CD4-positive, CD25-positive, alpha-beta regulatory T cell (primary cell): ENCODE measurements at regions not wholly inside any gene's neighbourhood (a gene's known extent, or its start where the extent isn't known, plus 50 kb on each side); places are given as distances from the start of the nearest gene placed in this dataset.
"Not testable (repeated sequence)": the region's sequence is repeated elsewhere in the genome, so short reads cannot be mapped to it uniquely, and the experiment has no call there.

ENCODE experiments used
- ATAC-seq, 2 donors: fragments of 150-1000 bp; cut with Tn5 transposase; one replicate each; pipeline ENCODE4 v1.10.0; 2021; ENCODE audit warnings: low read depth in 2 of 2, moderate number of reproducible peaks in 2 of 2, moderate library complexity in 1 of 2
- DNase-seq, 3 donors: peaks; one replicate each; pipeline versions ENCODE4 v3.0.0 to v3.0.0-alpha.2; 2012 to 2022; ENCODE audit warnings: mixed read lengths in 1 of 3
- H3K27ac ChIP-seq: one replicate; pipeline ENCODE4 v1.7.0; 2013; ENCODE audit warnings: mild to moderate bottlenecking, low read length; ENCODE audit not compliant: insufficient read depth, poor library complexity, severe bottlenecking
- H3K27me3 ChIP-seq: one replicate; pipeline ENCODE4 v1.7.0; 2013; ENCODE audit warnings: low read length; ENCODE audit not compliant: control insufficient read depth, insufficient read depth
- H3K36me3 ChIP-seq: one replicate; pipeline ENCODE4 v1.7.0; 2013; ENCODE audit warnings: mild to moderate bottlenecking, low read length, moderate library complexity; ENCODE audit not compliant: control insufficient read depth, insufficient read depth
- H3K4me1 ChIP-seq: 2 replicates; pipeline ENCODE4 v1.7.0; 2013; ENCODE audit warnings: mild to moderate bottlenecking, low read length; ENCODE audit not compliant: insufficient read depth, control insufficient read depth, poor library complexity, severe bottlenecking
- H3K4me3 ChIP-seq: one replicate; pipeline ENCODE4 v1.7.0; 2013; ENCODE audit warnings: low read depth, mild to moderate bottlenecking, low read length, moderate library complexity
- H3K9me3 ChIP-seq, 2 experiments: 1 replicate in 1 of 2; 2 replicates in 1 of 2; pipeline ENCODE4 v1.7.0; 2013; ENCODE audit warnings: low read length in 2 of 2, mild to moderate bottlenecking in 1 of 2, moderate library complexity in 1 of 2; ENCODE audit not compliant: control insufficient read depth in 2 of 2
- H3K27ac Mint-ChIP-seq, 3 donors: one replicate each; pipeline ENCODE4 v1.8.0; 2020 to 2022; ENCODE audit warnings: mild to moderate bottlenecking in 3 of 3, mixed read lengths in 3 of 3, moderate library complexity in 2 of 3
- H3K27me3 Mint-ChIP-seq: one replicate; pipeline ENCODE4 v1.8.0; 2022; ENCODE audit warnings: mild to moderate bottlenecking, mixed read lengths
- H3K36me3 Mint-ChIP-seq: one replicate; pipeline ENCODE4 v1.8.0; 2020; ENCODE audit warnings: mixed read lengths
- H3K4me1 Mint-ChIP-seq, 4 donors: one replicate each; pipeline ENCODE4 v1.8.0; 2020 to 2022; ENCODE audit warnings: mixed read lengths in 4 of 4, mild to moderate bottlenecking in 1 of 4
- H3K4me3 Mint-ChIP-seq, 4 donors: one replicate each; pipeline ENCODE4 v1.8.0; 2020 to 2022; ENCODE audit warnings: mild to moderate bottlenecking in 4 of 4, mixed read lengths in 4 of 4, moderate library complexity in 3 of 4
- H3K9me3 Mint-ChIP-seq, 7 donors: one replicate each; pipeline ENCODE4 v1.8.0; 2020 to 2022; ENCODE audit warnings: mixed read lengths in 7 of 7, mild to moderate bottlenecking in 3 of 7, moderate library complexity in 2 of 7

DNA sequence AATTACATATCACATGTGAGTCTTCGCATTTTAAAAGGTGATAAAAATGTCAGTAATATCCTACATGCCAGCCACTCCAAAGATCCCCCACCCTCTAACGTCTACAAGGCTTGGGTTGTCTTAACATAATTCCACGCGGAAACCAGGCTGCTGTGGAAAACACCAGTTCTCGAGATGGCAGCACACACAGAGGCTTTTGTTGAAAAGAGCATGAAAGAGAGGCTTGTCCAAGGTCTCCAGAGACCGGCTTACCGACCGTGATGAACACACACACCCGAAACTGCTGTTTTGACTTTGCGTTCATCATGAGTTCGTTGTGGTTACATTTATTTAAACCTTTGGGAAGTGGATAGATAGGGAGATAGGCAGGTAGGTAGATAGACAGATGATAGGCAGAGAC lies 87.9 kb downstream of the CRLF2 start:
- DNase-seq: no peak
- no peaks in the 10 kb centered on the region for H3K9me3 ChIP-seq
- no peaks in the 10 kb centered on the region for H3K4me1 ChIP-seq
- no peak overlapping the region for H3K27ac ChIP-seq
- no peak overlapping the region for H3K27ac Mint-ChIP-seq
- H3K4me3 Mint-ChIP-seq: no peak overlapping the region
- H3K4me3 ChIP-seq: no peak overlapping the region
- H3K9me3 Mint-ChIP-seq: peaks cover 0 to 3% (median 0%) of the 10 kb centered on the region in 7 donors
- ATAC-seq: no peak
- H3K36me3 ChIP-seq: no peaks in the 10 kb centered on the region
- peaks cover 11% of the 10 kb centered on the region for H3K27me3 Mint-ChIP-seq
- no peaks in the 10 kb centered on the region for H3K27me3 ChIP-seq
- no peaks in the 10 kb centered on the region for H3K36me3 Mint-ChIP-seq
- peaks cover 0 to 7% (median 2%) of the 10 kb centered on the region in 4 donors for H3K4me1 Mint-ChIP-seq

DNA sequence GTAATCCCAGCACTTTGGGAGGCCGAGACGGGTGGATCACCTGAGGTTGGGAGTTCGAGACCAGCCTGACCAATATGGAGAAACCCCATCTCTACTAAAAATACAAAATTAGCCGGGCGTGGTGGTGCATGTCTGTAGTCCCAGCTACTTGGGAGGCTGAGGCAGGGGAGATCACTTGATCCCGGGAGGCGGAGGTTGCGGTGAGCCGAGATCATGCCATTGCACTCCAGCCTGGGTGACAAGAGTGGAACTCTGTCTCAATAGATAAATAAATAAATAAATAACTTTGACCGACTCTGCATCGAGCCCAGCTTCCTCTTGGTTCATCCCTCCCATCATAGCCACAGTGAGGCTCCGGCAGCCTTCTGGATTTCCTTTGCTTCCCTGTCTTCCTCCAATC lies 89.6 kb downstream of the CRLF2 start:
- H3K27me3 ChIP-seq, H3K4me1 ChIP-seq, DNase-seq, H3K4me3 Mint-ChIP-seq, ATAC-seq, H3K36me3 ChIP-seq, H3K4me3 ChIP-seq, H3K27ac Mint-ChIP-seq, H3K9me3 ChIP-seq, H3K27ac ChIP-seq, H3K36me3 Mint-ChIP-seq, H3K9me3 Mint-ChIP-seq: not testable (repeated sequence)
- H3K4me1 Mint-ChIP-seq: peaks cover 0 to 14% (median 5%) of the 10 kb centered on the region in 4 donors
- H3K27me3 Mint-ChIP-seq: peaks cover 16% of the 10 kb centered on the region

DNA sequence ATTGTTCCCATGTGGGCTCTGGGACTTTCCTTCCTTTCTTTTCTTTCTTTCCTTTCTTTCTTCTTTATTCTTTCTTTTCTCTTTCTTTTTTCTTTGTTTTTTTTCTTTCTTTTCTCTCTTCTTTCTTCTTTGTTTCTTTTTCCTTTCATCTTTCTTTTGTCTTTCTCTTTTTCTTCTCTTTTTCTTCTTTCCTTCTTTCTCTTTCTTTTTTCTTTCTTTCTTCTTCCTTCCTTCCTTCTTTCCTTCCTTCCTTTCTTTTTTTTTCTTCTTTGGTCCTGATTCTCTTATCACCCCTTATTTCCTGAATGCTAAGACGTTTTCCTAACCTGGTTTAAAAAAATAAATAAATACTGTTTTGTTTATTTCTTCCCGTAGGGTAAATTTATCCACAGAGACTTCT lies 93.2 kb downstream of the CRLF2 start:
- peaks cover 0 to 14% (median 5%) of the 10 kb centered on the region in 4 donors for H3K4me1 Mint-ChIP-seq
- Histone ChIP-seq H3K9me3 (no peaks in the 10 kb centered on the region), H3K27me3 (no peaks in the 10 kb centered on the region), H3K36me3 (no peaks in the 10 kb centered on the region), H3K4me1 (no peaks in the 10 kb centered on the region), H3K4me3 (no peak overlapping the region), H3K27ac (no peak overlapping the region)
- H3K36me3 Mint-ChIP-seq: no peaks in the 10 kb centered on the region
- H3K27ac Mint-ChIP-seq: no peak overlapping the region
- H3K4me3 Mint-ChIP-seq: no peak overlapping the region
- peaks cover 0 to 1% (median 0%) of the 10 kb centered on the region in 7 donors for H3K9me3 Mint-ChIP-seq
- DNase-seq (no peak), ATAC-seq (no peak)
- peaks cover 21% of the 10 kb centered on the region for H3K27me3 Mint-ChIP-seq

DNA sequence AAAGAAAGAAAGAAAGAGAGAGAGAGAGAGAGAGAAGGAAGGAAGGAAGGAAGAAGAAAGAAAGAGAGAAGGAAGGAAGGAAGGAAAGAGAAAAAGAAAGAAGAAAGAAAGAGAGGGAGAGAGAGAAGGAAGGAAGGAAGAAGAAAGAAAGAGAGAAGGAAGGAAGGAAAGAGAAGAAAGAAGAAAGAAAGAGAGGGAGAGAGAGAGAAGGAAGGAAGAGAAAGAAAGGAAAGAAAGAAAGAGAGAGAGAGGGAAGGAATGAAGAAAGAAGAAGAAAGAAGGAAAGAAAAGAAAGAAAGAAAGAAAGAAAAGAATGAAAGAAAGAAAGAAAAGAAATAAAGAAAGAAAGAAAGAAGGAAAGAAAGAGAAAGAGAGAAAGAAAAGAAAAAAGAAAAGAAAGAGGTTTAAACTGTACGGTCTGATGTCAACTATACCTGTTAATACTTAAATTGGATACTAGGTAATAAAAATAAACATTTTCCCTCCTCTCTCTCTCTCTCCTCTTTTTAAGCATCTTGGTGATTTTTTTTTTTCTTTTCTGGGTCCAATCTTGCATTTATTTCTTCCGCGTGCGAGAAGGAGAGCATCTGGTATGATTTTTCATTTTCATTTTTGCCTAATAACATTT lies 93.8 kb downstream of the CRLF2 start:
- H3K4me3 Mint-ChIP-seq: no peak overlapping the region
- H3K27me3 Mint-ChIP-seq: peaks cover 21% of the 10 kb centered on the region
- peaks cover 0 to 1% (median 0%) of the 10 kb centered on the region in 7 donors for H3K9me3 Mint-ChIP-seq
- no peak overlapping the region for H3K27ac ChIP-seq
- H3K36me3 ChIP-seq: no peaks in the 10 kb centered on the region
- no peak overlapping the region for H3K27ac Mint-ChIP-seq
- DNase-seq (no peak), ATAC-seq (no peak)
- no peaks in the 10 kb centered on the region for H3K27me3 ChIP-seq
- H3K36me3 Mint-ChIP-seq: no peaks in the 10 kb centered on the region
- no peaks in the 10 kb centered on the region for H3K9me3 ChIP-seq
- peaks cover 0 to 14% (median 5%) of the 10 kb centered on the region in 4 donors for H3K4me1 Mint-ChIP-seq
- no peak overlapping the region for H3K4me3 ChIP-seq
- no peaks in the 10 kb centered on the region for H3K4me1 ChIP-seq

DNA sequence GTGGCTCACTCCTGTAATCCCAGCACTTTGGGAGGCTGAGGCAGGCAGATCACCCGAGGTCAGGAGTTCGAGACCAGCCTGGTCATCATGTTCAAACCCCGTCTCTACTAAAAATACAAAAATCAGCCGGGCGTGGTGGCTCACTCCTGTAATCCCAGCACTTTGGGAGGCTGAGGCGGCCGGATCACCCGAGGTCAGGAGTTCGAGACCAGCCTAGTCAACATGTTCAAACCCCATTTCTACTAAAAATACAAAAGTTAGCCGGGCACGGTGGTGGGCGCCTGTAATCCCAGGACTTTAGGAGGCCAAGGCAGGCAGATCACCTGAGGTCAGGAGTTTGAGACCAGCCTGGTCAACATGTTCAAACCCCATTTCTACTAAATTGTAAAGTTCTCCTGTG lies 97.0 kb downstream of the CRLF2 start:
- H3K36me3 ChIP-seq, H3K4me3 ChIP-seq, H3K36me3 Mint-ChIP-seq, H3K4me1 Mint-ChIP-seq, H3K27ac ChIP-seq, H3K4me1 ChIP-seq, H3K9me3 ChIP-seq, H3K27ac Mint-ChIP-seq, ATAC-seq, H3K27me3 ChIP-seq, DNase-seq, H3K9me3 Mint-ChIP-seq, H3K4me3 Mint-ChIP-seq: not testable (repeated sequence)
- H3K27me3 Mint-ChIP-seq: peaks cover 10% of the 10 kb centered on the region

DNA sequence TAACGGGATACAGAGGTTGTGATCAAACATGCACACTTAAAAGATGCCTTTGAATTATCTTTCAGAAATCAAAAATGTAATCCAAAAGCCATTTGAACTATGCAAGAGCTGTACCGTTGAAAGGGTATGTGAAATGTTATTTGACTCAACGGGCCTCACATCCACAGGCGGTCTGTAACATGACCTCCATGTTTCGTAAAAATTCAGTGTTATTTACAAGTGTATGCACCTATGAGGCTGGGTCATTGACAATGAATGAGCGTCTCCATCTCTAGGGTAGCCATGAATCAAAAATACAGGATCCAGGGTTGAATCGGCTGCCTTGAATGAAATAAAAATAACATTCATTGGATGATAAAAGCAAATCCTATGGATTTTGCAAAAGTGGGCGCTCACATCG lies 100.1 kb downstream of the CRLF2 start:
- Histone ChIP-seq H3K4me1 (no peaks in the 10 kb centered on the region), H3K27ac (no peak overlapping the region), H3K36me3 (no peaks in the 10 kb centered on the region), H3K4me3 (no peak overlapping the region), H3K9me3 (no peaks in the 10 kb centered on the region), H3K27me3 (peaks cover 5% of the 10 kb centered on the region)
- Mint-ChIP-seq H3K27ac (no peak overlapping the region), H3K9me3 (peaks cover 0 to 5% (median 5%) of the 10 kb centered on the region in 7 donors), H3K4me1 (peaks cover 0 to 9% (median 2%) of the 10 kb centered on the region in 4 donors), H3K4me3 (no peak overlapping the region), H3K27me3 (peaks cover 18% of the 10 kb centered on the region), H3K36me3 (no peaks in the 10 kb centered on the region)
- DNase-seq (no peak), ATAC-seq (no peak)

DNA sequence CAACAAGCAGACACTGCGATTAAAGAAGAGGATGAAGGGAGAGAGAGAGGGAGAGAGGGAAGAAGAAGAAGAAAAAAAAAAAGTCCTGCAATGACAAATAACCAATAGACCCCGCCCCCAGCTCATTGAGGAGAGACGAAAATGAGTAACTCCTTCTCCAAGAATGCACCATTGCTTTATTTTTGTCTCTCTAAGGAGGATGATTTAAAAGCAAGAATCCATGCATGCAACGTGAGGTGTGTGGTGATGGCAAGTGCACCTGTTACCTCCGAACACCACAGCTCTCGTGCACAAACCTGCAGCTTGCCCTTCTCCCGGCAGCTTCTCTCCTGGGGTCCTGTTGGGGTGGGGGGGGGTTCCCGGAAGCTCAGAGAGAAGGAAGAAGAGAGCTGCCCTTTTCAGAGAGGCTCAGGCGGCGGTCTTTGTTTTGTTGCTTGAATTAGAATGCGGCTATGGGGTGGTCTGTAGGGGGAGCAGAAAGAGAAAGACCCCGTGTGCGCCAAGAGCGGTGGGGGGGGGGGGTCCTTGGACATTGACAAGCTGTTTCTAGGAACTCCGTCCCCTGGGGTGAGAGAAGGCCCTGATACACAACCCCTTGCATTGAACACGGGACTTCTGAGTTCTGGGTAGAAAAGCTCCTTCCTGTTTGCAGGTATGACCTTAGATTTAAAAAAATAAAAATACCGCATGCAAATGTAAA lies 100.7 kb downstream of the CRLF2 start:
- no peaks in the 10 kb centered on the region for H3K9me3 ChIP-seq
- ATAC-seq: no peak
- Mint-ChIP-seq H3K27ac (peak overlapping the region in 2 of 3 donors; percentile 38 to 47), H3K4me1 (peaks cover 0 to 9% (median 2%) of the 10 kb centered on the region in 4 donors), H3K36me3 (no peaks in the 10 kb centered on the region), H3K27me3 (peaks cover 20% of the 10 kb centered on the region), H3K4me3 (peak overlapping the region in 3 of 4 donors; percentile 23 to 51 (median 43)), H3K9me3 (peaks cover 0 to 5% (median 5%) of the 10 kb centered on the region in 7 donors)
- peaks cover 5% of the 10 kb centered on the region for H3K27me3 ChIP-seq
- H3K27ac ChIP-seq: no peak overlapping the region
- H3K4me1 ChIP-seq: no peaks in the 10 kb centered on the region
- H3K4me3 ChIP-seq: no peak overlapping the region
- no peaks in the 10 kb centered on the region for H3K36me3 ChIP-seq
- DNase-seq: no peak
